Superior temporal gyrus (tissue), 1 donor: ENCODE measurements at regions not wholly inside any gene's neighbourhood (a gene's known extent, or its start where the extent isn't known, plus 50 kb on each side); places are given as distances from the start of the nearest gene placed in this dataset.
"Not testable (repeated sequence)": the region's sequence is repeated elsewhere in the genome, so short reads cannot be mapped to it uniquely, and the experiment has no call there.

Source experiments
- DNase-seq: peaks from one replicate; pipeline ENCODE4 v3.0.0-alpha.2; 2016; ENCODE audit errors: extremely low spot score

DNA sequence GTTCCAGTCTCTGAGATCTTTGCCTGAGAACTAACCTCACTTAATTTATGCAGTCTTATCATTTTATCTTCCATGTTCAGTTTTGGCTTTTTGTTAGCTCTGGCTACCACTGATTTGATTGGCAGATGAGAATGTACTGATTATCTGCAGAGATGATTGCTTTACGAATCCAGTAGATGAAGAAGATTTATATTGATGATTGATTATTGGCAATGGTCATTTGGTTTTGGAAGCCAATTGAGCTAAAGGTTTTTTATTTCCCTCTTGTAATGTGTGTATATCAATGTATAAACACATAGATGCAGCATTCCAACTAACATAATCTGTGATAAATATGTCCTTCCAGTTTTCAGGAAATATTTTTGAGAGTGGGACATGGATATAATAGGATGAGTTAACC lies 763.6 kb downstream of the CDH11 start:
- DNase-seq: no peak

DNA sequence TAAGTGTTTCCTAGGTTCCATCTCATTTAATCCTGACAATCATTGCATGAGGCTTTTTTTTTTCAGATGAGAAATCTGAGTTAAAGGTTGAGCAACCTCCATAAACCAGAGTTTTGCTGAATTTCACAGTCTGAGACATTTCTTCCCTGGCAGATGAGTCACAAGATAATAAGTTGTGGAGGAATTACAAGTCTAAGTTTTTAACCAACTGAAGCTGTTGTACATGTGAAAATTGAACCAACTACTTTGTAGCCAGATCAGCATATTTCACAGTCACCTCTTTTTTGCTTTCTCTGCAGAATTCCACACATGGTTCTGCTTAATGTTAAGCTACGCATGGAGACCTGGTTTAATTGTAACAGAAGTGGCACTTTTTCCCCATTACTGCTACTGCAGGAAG lies 765.6 kb downstream of the CDH11 start:
- DNase-seq: no peak

DNA sequence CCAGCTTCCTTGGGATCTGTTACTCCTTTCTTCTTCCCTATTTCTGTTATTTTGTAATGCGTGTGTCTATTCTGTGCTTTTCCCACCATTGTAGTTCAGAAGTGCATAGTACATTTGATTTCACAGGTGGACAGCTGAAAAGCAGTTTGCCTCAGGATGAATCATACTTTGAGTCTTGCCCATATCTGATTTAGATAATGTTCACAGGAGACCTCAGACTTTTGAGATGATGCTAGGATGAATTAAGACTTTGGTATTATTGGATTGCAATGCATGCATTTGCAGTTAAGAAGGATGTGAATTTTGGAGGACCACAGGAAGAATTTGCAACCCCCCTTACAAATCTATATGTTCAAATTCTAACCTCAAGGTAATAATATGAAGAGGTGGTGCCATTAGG lies 769.6 kb downstream of the CDH11 start:
- DNase-seq: no peak

DNA sequence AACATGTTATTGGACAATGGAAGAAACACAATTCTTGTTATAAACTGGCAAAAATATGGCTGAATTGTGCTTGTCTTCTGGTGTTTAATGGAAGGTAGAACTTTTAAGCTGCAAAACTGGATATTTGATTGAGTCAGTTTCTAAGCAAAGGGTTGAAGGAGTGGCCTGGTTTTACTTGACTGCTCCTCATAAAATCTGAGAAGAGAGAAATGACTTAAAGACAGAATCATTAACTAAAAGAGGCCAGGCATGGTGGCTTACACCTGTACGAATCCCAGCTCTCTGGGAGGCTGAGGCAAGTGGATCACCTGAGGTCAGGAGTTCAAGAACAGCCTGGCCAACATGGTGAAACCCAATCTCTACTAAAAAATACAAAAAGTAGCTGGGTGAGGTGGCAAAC lies 770.7 kb downstream of the CDH11 start:
- DNase-seq: no peak

DNA sequence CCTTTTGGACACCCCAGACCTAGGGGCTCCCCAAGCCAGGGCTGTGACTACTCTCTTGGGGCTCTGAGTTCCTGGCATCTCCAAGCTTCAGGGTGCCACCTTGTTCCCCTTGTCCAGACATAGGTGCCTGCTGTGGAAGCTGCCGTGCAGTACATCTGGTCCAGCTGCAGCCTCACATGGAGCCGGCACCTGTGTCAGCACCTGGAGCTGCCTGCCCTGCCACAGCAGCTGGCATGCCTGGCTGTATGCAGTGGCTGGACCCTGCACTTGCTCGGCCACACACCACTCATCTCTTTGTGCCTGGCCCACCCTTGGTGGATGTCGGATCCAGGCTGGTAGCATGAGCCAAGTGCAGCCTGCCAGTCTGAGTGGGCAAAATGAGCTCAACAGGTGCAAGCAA lies 775.8 kb downstream of the CDH11 start:
- DNase-seq: no peak

DNA sequence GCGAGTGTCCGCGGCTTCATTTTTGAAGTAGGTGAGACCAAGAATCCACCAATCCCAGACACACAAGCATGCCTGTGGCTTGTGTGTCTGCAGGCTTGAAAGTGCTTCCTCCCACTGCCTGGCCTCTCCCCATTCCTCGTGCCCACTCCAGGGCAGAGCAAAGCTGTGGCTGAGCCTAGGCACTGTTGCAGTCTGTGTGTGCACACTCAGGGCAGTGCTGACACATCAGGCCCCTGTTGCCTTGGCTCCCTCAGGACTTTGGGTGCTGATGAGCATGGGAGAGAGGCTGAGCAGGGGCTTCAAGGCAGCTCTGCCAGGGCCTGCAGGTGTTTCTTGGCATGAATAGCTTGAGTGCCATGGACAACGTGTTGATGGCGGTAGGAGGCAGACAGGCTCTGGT lies 776.7 kb downstream of the CDH11 start:
- DNase-seq: no peak

DNA sequence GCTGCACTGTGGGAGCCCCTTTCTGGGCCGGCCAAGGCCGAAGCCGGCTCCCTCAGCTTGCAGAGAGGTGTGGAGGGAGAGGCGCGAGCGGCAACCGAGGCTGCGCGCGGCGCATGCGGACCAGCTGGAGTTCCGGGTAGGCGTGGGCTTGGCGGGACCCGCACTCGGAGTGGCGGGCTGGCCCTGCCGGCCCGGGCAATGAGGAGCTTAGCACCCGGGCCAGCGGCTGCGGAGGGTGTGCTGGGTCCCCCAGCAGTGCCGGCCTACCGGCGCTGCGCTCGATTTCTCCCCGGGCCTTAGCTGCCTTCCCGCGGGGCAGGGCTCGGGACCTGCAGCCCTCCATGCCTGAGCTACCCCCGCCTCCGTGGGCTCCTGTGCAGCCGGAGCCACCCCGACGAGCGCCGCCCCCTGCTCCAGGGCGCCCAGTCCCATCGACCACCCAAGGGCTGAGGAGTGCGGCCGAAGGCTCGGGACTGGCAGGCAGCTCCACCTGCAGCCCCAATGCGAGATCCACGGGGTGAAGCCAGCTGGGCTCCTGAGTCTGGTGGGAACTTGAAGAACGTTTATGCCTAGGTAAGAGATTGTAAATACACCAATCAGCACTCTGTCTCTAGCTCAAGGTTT lies 777.9 kb downstream of the CDH11 start:
- DNase-seq: not testable (repeated sequence)

DNA sequence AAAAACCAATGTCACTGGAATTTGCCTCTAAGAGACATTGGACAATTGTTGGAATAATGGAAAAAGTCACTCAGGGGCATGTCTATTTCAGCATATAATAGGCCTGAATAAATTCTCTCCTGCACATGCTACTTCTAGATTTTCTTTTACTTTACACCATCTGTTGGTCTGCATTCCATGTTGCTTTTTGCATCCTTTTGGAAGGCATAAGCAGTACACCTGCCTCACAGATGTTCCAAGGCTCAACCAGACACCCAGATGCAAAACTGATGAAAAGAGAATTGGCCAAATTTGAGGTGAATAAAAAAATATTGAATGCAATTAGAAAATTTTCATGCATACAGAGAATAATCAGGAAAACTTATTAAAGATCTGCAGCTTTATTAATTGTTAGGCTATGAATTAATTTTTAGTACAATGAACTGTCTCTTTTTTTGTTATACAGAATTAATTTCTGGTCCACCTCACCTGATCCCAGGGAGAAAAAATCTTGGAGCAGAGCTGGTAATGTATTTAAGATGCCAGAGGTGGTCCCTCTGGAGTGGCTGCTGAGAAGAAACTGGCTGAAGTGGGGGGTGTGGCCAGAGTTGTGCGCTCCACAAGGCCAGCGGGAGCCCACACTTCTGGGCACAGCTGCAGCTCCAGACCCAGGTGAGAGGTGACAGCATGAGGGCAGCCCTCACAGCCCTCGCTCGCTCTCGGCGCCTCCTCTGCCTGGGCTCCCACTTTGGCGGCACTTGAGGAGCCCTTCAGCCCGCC lies 778.6 kb downstream of the CDH11 start:
- no peak for DNase-seq

DNA sequence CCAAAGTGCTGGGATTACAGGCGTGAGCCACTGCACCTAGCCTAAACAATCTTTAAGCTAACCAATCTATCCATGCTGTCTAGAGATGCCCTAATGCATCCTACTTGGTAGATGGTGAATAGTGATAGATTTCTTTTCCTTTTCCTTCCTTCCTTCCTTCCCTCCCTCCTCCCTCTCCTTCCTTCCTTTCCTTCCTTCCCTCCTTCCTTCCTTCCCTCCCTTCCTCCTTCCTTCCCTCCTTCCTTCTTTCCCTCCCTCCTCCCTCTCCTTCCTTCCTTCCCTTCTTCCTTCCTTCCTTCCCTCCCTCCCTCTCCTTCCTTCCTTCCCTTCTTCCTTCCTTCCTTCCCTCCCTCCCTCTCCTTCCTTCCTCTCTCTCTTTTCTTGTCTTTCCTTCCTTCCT lies 780.5 kb downstream of the CDH11 start:
- DNase-seq: not testable (repeated sequence)

DNA sequence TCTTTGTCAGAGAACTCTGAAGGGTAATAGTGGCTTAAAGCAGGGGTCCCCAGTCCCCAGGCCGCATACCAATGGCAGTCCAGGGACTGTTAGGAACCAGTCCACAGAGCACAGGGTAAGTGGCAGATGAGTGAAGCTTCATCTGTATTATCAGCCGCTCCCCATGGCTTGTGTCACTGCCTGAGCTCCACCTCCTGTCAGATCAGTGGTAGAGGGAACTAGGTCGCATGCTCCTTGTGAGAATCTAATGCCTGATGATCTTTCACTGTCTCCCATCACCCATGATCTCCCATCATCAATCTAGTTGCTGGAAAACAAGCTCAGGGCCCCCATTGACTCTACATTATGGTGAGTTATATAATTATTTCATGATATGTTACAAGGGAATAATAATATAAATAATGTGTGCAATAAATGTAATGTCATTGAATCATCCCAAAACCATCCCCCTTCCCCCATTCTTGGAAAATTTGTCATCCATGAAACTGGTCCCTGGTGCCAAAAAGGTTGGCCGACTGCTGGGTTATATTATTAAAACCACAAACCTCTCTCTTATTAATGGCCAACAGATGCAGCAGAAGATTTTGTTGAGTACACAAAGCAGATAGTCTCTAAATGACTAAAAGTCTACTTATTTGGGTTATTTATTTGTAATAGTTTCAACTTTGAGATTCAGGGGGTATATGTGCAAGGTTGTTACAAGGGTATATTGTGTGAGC lies 782.7 kb downstream of the CDH11 start:
- no peak for DNase-seq

DNA sequence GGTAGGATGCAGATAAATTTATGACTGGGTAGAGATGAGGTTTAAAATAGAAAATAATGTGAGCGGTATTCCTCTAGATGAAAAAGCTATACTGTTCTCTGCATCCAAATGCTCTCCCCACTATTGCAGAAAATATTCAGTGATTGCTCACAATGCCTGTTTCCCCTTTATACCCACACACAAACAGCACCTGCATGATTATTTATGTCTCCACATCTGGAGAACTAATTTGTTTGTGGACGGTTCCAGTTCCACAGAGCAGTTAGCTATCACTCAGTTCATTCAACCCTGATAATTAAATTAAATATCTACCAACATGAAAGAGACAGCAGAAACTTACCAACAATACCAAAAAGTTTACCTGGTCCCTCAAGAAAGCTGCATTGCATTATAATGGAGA lies 800.0 kb downstream of the CDH11 start:
- DNase-seq: no peak

DNA sequence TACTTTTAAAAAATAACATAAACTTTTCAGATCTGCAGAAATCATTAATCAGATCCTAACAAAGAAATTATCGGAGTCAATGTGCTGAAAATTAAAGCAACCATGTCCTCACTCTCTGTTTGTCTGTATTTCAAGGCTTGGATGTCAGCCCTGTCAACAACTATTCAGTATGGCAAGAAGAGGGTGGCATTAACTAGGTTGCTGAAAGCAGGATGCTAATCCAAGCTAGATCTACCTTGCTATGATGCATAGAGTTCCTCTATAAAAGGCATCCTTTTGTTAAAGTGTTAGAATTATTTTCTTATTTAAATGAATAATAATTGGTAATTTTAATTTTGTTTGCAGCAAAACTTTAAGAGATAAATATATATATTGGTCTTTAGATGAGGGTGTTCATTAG lies 800.8 kb downstream of the CDH11 start:
- DNase-seq: no peak

DNA sequence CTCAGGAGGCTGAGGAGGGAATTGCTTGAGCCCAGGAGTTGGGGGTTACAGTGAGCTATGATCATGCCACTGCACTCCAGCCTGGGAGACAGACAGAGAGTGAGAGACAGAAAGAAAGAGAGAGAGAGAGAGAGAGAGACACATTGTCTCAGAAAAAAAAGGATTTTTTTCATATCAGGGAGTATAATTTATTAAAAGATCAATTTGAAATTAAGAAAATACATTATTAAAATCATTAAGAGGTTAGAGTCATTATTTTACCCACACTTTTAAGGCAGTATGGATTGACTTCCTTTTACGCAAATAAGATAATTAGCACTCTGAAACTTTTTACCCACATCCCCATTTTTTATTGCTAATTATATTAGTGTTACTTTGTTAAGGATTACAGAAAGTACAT lies 804.3 kb downstream of the CDH11 start:
- no peak for DNase-seq

DNA sequence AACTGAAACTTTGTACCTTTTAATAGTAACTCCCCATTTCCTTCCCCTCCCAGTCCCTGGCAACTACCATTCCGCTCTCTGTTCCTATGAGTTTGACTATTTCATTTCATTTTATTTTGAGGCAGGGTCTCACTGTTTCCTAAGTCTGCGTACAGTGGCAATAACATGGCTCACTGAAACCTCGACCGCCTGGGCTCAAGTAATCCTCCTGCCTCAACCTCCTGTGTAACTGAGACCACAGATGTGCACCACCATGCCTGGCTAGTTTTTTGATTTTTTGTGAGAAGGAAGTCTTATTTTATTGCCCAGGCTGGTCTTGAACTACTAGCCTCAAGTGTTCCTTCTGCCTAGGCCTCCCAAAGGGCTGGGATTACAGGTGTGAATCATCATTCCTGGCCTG lies 808.1 kb downstream of the CDH11 start:
- no peak for DNase-seq

DNA sequence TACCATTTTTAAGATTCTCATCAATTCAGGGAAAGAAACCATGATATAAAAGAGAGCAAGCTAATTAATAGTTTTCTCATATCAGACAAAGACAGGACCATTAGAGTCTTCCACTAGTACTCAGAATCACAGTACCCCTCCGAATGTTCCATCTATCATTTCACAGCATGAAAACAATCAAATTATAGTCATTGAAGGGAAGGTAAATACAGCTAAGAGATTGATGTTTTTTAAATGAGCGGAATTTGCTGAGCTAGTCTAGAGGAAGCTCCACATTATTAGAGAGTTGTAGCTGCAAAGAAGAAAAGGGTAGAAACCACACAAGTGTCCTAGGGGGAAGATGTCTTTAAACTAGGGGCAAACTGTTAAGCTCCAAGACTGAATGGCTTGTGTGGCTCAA lies 808.9 kb downstream of the CDH11 start:
- no peak for DNase-seq

DNA sequence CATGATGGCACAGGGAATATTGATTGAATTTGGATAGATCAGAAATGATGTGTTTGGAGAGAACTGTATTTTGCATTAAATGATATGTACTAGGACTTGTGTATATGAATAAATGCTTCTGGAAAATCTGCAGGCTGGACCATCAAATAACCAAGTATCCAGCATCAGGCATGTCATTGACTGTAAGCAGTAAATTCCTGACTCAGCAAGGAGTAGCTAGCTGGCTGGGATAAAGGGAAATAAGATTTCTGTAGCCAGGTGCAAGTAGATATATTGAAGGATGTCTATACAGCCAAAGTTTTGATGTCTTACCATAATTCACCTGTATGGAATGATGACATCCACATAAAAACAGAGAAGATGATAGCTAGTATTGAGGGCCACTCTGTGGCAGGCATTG lies 809.6 kb downstream of the CDH11 start:
- no peak for DNase-seq

DNA sequence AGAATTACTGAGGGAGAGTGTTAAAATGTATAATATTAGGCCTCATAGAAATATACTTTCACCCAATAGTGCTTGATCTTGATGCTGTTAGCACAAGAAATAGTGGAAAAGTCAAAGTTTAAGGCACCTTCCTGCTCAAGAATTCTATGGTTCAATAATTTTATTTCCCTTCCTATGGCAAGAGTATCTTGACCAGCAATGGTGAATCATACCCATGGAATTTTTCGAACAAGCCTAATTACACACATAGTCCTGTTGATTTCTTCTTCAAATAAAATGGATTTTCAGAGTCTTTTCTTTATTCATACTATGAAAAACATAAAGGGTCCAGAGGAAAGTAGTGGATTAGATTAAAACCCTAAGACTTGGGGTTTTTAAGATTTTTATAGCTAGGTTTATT lies 810.6 kb downstream of the CDH11 start:
- DNase-seq: no peak

DNA sequence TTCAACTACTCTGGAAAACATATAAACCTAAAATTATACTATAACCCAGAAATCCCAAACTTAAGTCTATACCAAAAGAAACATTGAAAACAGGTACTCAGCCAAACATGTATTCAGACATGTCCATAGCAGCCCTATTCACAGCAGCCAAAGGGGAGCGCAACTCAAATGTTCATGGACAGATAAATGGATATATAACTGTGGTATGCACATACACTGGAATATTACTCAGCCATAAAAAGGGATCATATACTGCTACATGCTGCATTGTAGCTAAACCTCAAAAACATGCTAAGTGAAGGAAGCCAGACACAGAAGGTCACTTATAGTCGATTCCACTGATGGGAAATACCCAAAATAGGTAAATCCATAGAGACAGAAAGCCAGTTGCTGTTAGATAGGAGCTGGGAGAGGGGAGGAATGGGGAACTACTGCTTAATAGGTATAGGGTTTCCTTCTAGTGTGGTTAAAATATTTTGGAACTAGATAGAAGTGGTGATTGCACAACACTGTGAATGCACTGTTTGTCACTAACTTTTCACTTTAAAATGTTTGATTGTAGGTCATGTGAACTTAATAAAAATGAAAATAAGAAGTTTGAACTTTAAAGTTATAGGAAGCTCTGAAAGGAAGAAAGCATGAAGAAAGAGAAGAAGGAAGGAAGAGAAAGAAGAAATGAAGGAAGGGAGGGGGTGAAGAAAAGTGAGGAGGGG lies 812.3 kb downstream of the CDH11 start:
- no peak for DNase-seq

DNA sequence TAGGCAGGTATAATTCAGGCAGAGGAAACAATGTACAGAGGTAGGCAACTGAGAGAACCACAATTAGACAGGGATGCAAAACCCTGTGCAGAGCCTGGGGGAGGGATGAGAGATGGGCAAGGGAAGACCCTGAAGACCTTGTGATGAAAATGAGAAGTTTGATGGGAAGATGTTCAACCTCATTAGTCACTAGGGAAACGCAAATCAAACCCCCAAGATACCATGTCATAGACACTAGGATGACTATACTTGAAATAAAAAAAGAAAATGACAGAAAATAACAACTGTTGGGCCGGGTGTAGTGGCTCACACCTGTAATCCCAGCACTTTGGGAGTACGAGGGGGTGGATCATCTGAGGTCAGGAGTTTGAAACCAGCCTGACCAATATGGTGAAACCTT lies 813.1 kb downstream of the CDH11 start:
- no peak for DNase-seq

DNA sequence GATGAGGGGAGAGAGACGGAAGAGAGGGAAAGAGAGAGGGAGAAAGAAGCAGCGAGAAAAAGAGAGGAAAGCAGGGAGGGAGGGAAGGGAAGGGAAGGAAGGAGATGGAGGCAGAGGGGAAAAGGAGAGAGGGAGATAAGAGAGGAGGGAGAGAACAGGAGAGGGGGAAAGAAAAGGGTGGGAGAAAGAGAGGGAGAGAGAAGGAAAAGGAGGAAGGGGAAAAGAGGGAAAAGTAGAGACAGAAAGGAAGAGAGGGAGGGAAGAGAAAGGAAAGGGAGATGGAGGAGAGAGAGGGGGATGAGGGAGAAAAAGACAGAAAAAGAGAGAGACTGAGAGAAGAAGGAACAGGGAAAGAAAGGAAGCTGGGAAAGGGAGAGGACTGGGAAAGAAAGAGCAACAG lies 814.4 kb downstream of the CDH11 start:
- no peak for DNase-seq

DNA sequence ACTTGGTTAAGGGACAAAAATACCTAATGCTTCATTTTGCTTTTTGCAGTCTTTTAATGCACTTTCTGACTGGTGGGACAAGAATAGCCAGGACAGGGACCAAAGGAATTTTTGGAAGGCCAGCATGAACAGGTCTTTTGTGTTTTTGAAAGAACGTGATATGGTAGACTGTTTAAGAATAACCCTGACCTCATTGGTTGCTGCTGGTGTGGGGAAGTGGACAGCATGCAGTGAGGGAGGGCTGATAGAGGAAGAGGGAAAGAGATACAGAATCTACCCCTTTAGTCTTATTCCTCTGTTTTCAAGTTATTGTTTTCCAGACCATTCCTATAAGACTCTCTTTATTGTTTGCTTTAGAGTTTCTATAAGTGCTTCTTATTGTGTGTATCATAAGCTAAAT lies 816.2 kb downstream of the CDH11 start:
- DNase-seq: no peak

DNA sequence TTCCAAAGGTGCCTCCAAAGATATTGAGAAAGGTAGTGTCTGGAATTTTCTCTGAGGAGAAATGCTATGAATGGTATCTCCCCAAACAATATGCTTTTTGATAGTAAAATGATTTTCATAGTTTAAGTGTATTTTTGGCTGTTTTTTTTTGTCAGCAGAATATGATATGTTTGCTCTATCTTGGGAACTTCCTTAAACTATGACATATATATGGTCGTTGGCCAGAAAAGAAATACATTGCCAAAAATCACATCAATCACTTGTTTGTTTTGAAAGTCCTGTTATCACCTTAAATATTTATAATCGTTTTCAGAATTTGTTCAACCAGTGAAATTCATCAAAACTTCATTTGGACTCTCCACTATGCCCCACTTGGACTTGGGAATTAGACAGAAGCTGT lies 816.9 kb downstream of the CDH11 start:
- no peak for DNase-seq

DNA sequence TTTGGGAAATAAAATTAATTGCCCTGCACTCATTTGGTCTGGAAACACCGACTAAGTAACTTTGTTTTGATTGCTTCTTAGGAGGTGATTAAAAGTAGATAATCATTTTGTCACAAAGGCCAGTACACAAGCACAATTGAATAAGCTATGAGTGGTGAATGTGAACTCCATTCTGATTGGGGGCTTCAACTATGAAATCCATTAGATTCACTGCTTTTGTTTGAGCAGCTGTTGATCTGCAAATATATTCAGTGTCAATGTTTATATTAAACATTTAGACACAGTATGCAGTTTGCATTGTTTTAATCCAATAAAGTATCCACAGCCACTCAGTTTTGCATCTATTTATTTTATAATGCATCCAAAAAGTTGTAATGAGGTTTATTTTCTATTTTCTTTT lies 817.5 kb downstream of the CDH11 start:
- DNase-seq: no peak
